GM12878 (cell line): ENCODE measurements at regions not wholly inside any gene's neighbourhood (a gene's known extent, or its start where the extent isn't known, plus 50 kb on each side); places are given as distances from the start of the nearest gene placed in this dataset.

ENCODE experiments used
- ATAC-seq: fragments of 200-7000 bp; cut with Tn5 transposase; 3 replicates; pipeline ENCODE4 v1.9.1; 2020; ENCODE audit warnings: mild to moderate bottlenecking, moderate library complexity
- BruUV-seq: library from RNA; stranded (reverse); fragments of 400-500 nt; replicated peaks from 2 replicates; lab custom pipeline; 2021; lab: Mats Ljungman, UMichigan
- CTCF ChIA-PET: fragments of 300-600 bp; sonication (Branson Sonifier 250); formaldehyde crosslinking; extraction: SDS; loops from one replicate; lab custom pipeline; 2021; ENCODE audit warnings: inconsistent platforms; lab: Yijun Ruan, JAX
- POLR2A ChIA-PET: fragments of 350-600 bp; formaldehyde crosslinking; extraction: SDS; loops from one replicate; lab custom pipeline; 2021; ENCODE audit warnings: inconsistent platforms; lab: Charles Lee
- RAD21 ChIA-PET: fragments of 300-600 bp; sonication (Branson Sonifier 250); formaldehyde crosslinking; loops from one replicate; lab custom pipeline; 2023; ENCODE audit warnings: antibody characterized with exemption; ENCODE audit not compliant: unreplicated experiment; lab: Charles Lee
- SMC1A ChIA-PET: fragments of 300-600 bp; sonication (Branson Sonifier 250); formaldehyde crosslinking; loops from one replicate; lab custom pipeline; 2023; ENCODE audit not compliant: unreplicated experiment, uncharacterized antibody; lab: Charles Lee
- DNase-seq: peaks from one replicate; pipeline ENCODE4 v3.0.0-alpha.2; 2011; ENCODE audit warnings: low read depth, low spot score
- FAIRE-seq: peaks from 3 replicates; lab custom pipeline; 2011; peaks lifted over from hg19 to GRCh38; lab: Jason Lieb, UNC
- H2AFZ ChIP-seq: 2 replicates; pipeline ENCODE4 v1.6.0; 2011; ENCODE audit warnings: low read depth, low read length, control low read depth; ENCODE audit not compliant: control insufficient read depth
- H3K27ac ChIP-seq: 2 replicates; pipeline ENCODE4 v1.5.1; 2011; ENCODE audit warnings: control low read depth; ENCODE audit not compliant: control insufficient read depth, insufficient read depth
- H3K27me3 ChIP-seq, 2 experiments: replicated peaks in 1 of 2; 2 replicates each; pipeline versions ENCODE4 v1.6.0 to v1.6.1; 2011; ENCODE audit warnings: low read length in 1 of 2; ENCODE audit not compliant: control insufficient read depth in 2 of 2, insufficient read depth in 2 of 2
- H3K36me3 ChIP-seq, 2 experiments: 2 replicates each; pipeline ENCODE4 v1.5.1; 2011; ENCODE audit warnings: low read length in 1 of 2; ENCODE audit not compliant: control insufficient read depth in 2 of 2, insufficient read depth in 2 of 2
- H3K4me1 ChIP-seq: 2 replicates; pipeline ENCODE4 v1.6.1; 2011; ENCODE audit warnings: mild to moderate bottlenecking, low read length, moderate library complexity, mixed read lengths; ENCODE audit not compliant: control insufficient read depth, insufficient read depth
- H3K4me2 ChIP-seq: 2 replicates; pipeline ENCODE4 v1.6.0; 2011; ENCODE audit warnings: control low read depth; ENCODE audit not compliant: control insufficient read depth, insufficient read depth
- H3K4me3 ChIP-seq: fragments of 200-600 bp; sonication (generic); 2 replicates; pipeline ENCODE4 v1.5.1; 2016
- H3K79me2 ChIP-seq: 2 replicates; pipeline ENCODE4 v1.6.0; 2011; ENCODE audit warnings: low read length; ENCODE audit not compliant: control insufficient read depth, insufficient read depth
- H3K9ac ChIP-seq: 2 replicates; pipeline ENCODE4 v1.8.0; 2011; ENCODE audit warnings: low read length, control low read depth, mixed read lengths; ENCODE audit not compliant: control insufficient read depth, insufficient read depth
- H3K9me3 ChIP-seq: replicated peaks from 3 replicates; pipeline ENCODE4 v1.5.1; 2011; ENCODE audit warnings: mild to moderate bottlenecking, low read length; ENCODE audit not compliant: control insufficient read depth, insufficient read depth
- H4K20me1 ChIP-seq: 2 replicates; pipeline ENCODE4 v1.6.0; 2011; ENCODE audit not compliant: control insufficient read depth, insufficient read depth
- CBFB ChIP-seq: IDR thresholded peaks from 2 replicates; pipeline ENCODE4 v1.6.1; 2016; ENCODE audit warnings: antibody characterized with exemption, low read depth
- CREM ChIP-seq: IDR thresholded peaks from 2 replicates; pipeline ENCODE4 v1.6.1; 2014; ENCODE audit warnings: antibody characterized with exemption, low read depth
- EGR1 ChIP-seq, 2 experiments: IDR thresholded peaks; 1 replicate in 1 of 2; 2 replicates in 1 of 2; pipeline ENCODE4 v1.6.1; 2011 to 2012; ENCODE audit warnings: low read depth in 2 of 2, low read length in 2 of 2, borderline replicate concordance in 1 of 2, mild to moderate bottlenecking in 1 of 2, moderate library complexity in 1 of 2
- FOS ChIP-seq: IDR thresholded peaks from 3 replicates; pipeline ENCODE4 v1.6.1; 2011; ENCODE audit warnings: borderline replicate concordance; ENCODE audit not compliant: insufficient read length; ENCODE audit errors: extremely low read depth
- GABPA ChIP-seq: IDR thresholded peaks from 2 replicates; pipeline ENCODE4 v1.6.1; 2014; ENCODE audit warnings: antibody characterized with exemption, low read depth, mild to moderate bottlenecking, inconsistent platforms
- MEF2A ChIP-seq: IDR thresholded peaks from 2 replicates; pipeline ENCODE4 v1.6.1; 2011; ENCODE audit warnings: low read depth, mild to moderate bottlenecking, low read length, moderate library complexity; ENCODE audit not compliant: insufficient read depth
- MTA2 ChIP-seq: fragments of 450-650 bp; IDR thresholded peaks from 2 replicates; pipeline ENCODE4 v1.6.1; 2016; ENCODE audit warnings: low read depth, mild to moderate bottlenecking, moderate library complexity
- MYB ChIP-seq: fragments of 150-350 bp; IDR thresholded peaks from 2 replicates; pipeline ENCODE4 v1.6.1; 2014; ENCODE audit warnings: mild to moderate bottlenecking, low read depth, low read length, borderline replicate concordance
- NR2C1 ChIP-seq: fragments of 450-650 bp; IDR thresholded peaks from 2 replicates; pipeline ENCODE4 v1.6.1; 2017; ENCODE audit warnings: antibody characterized with exemption, mild to moderate bottlenecking, moderate library complexity
- POLR2AphosphoS5 ChIP-seq: IDR thresholded peaks from 2 replicates; pipeline ENCODE4 v1.6.1; 2011; ENCODE audit warnings: mild to moderate bottlenecking, low read length, inconsistent platforms
- PRDM15 ChIP-seq: fragments of 450-650 bp; formaldehyde crosslinking; IDR thresholded peaks from 2 replicates; pipeline ENCODE4 v1.4.0; 2020; ENCODE audit warnings: mild to moderate bottlenecking, moderate library complexity
- RB1 ChIP-seq: fragments of 450-650 bp; formaldehyde crosslinking; IDR thresholded peaks from 2 replicates; pipeline ENCODE4 v1.6.1; 2017; ENCODE audit warnings: mild to moderate bottlenecking, borderline replicate concordance
- SMAD1 ChIP-seq: fragments of 450-650 bp; IDR thresholded peaks from 2 replicates; pipeline ENCODE4 v1.6.1; 2018; ENCODE audit warnings: mild to moderate bottlenecking, low read depth; ENCODE audit not compliant: partially characterized antibody
- STAT1 ChIP-seq: fragments of 450-650 bp; conservative IDR thresholded peaks from 2 replicates; pipeline ENCODE4 v1.6.1; 2014; ENCODE audit warnings: antibody characterized with exemption, mild to moderate bottlenecking
- YY1 ChIP-seq: IDR thresholded peaks from 2 replicates; pipeline ENCODE4 v1.6.1; 2011; ENCODE audit warnings: low read depth, mild to moderate bottlenecking, low read length
- WGBS: methylation state at CpG from one replicate; pipeline ENCODE4 v1.1.6; 2016; ENCODE audit warnings: low lambda C conversion rate; ENCODE audit not compliant: insufficient replicate concordance, insufficient coverage; ENCODE audit errors: missing lambda C conversion rate; 5-methylcytosine and 5-hydroxymethylcytosine counted together
- in situ Hi-C: fragments of 300-500 bp; cut with MboI; formaldehyde crosslinking; loops from 9 replicates; pipeline ENCODE4 v1.14.3; 2018; ENCODE audit warnings: mixed read lengths
- intact Hi-C: fragments of 100-400 bp; cut with micrococcal nuclease; formaldehyde crosslinking; loops from one replicate; pipeline ENCODE4 v1.14.2; 2022; ENCODE audit not compliant: unreplicated experiment

DNA sequence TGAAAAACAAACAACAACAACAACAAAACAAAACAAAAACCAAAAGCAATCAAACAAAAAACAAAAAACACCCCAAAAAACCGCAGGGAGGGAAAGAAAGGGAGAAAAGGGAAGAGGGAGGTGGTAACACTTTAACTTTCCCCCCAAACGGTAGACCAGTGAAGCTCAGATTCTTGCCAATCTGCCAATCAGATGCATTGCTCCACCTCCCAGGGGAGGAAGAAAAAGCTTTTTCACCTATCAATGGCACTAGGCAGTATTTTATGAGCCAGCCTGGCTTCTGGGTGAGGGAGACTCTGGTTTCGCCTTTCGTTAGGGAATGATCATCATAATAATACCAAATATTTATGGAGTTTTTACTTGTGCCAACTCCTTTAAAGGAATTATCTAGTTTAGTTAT, 94.1 kb downstream of the GPR139 start:
- Histone ChIP-seq H3K4me2 (no peak overlapping the region), H3K4me1 (no peaks in the 10 kb centered on the region), H4K20me1 (no peaks in the 10 kb centered on the region), H3K27ac (no peak overlapping the region), H3K9ac (no peak overlapping the region), H3K9me3 (no peaks in the 10 kb centered on the region), H3K4me3 (no peak overlapping the region), H3K36me3 (no peaks in the 10 kb centered on the region), H3K79me2 (no peaks in the 10 kb centered on the region), H3K27me3 (no peaks in the 10 kb centered on the region), H2AFZ (no peak overlapping the region)
- intact Hi-C loops (no loop called here), in situ Hi-C loops (no loop called here)
- RAD21 ChIA-PET = interaction anchor here (2.1 kb wide), 1 partner anchor 320 kb away, joined by 15 read pairs; no protein-coding TSS in a partner anchor
- FAIRE-seq (no peak), DNase-seq (no peak), ATAC-seq (no peak)
- POLR2A ChIA-PET = interaction anchor here (0.6 kb wide), 1 partner anchor 319 kb away, joined by 3 read pairs; no protein-coding TSS in a partner anchor
- SMC1A ChIA-PET = interaction anchor here (1.2 to 1.8 kb wide), 2 partner anchors 72 to 404 kb away, joined by 3 to 5 read pairs; no protein-coding TSS in a partner anchor
- no TSS peak for BruUV-seq
- CTCF ChIA-PET = no interaction called here
- TF ChIP-seq NR2C1 = no peak
- TF ChIP-seq FOS = no peak
- no peak for TF ChIP-seq CREM
- TF ChIP-seq EGR1 (IDR thresholded peaks at IDR 0.05; ENCODE audit: borderline replicate concordance in 1 of 2, low read depth in 2 of 2, low read length in 2 of 2) = no peak
- no peak for TF ChIP-seq SMAD1
- TF ChIP-seq RB1 = no peak
- TF ChIP-seq MYB = no peak
- no peak for TF ChIP-seq YY1
- TF ChIP-seq MTA2 = no peak
- no peak for TF ChIP-seq GABPA
- no peak for TF ChIP-seq CBFB
- TF ChIP-seq MEF2A = no peak
- TF ChIP-seq STAT1 = no peak
- no peak for TF ChIP-seq POLR2AphosphoS5
- no peak for TF ChIP-seq PRDM15 (CRISPR knock-in tag)
- 3% methylated on average over 4 of the region's 4 CpGs for WGBS
